TTC549 (cell line): ENCODE measurements at regions not wholly inside any gene's neighbourhood (a gene's known extent, or its start where the extent isn't known, plus 50 kb on each side); places are given as distances from the start of the nearest gene placed in this dataset.
"Not testable (repeated sequence)": the region's sequence is repeated elsewhere in the genome, so short reads cannot be mapped to it uniquely, and the experiment has no call there.

Experiments
- FAIRE-seq: peaks from 2 replicates; lab custom pipeline; 2012; peaks lifted over from hg19 to GRCh38; lab: Jason Lieb, UNC

GRCh38 chr2:192414794-192415193 lies 220.1 kb upstream of the TMEFF2 start:
- FAIRE-seq = no peak

GRCh38 chr2:192413812-192414681 lies 219.3 kb upstream of the TMEFF2 start:
- FAIRE-seq = no peak

- not testable (repeated sequence) for FAIRE-seq
These were observed 218.1 kb upstream of the TMEFF2 start for GRCh38 chr2:192412866-192413265.

- no peak for FAIRE-seq
These were observed 217.7 kb upstream of the TMEFF2 start for GRCh38 chr2:192412394-192412793.

GRCh38 chr2:192411755-192412154 lies 217.0 kb upstream of the TMEFF2 start:
- no peak for FAIRE-seq

- no peak for FAIRE-seq
These were observed 215.6 kb upstream of the TMEFF2 start for GRCh38 chr2:192410319-192410718.

GRCh38 chr2:192407692-192408091 lies 213.0 kb upstream of the TMEFF2 start:
- FAIRE-seq = no peak

GRCh38 chr2:192398236-192398635 lies 203.5 kb upstream of the TMEFF2 start:
- FAIRE-seq = no peak

GRCh38 chr2:192394605-192395004 lies 199.9 kb upstream of the TMEFF2 start:
- no peak for FAIRE-seq

- no peak for FAIRE-seq
These were observed 196.3 kb upstream of the TMEFF2 start for GRCh38 chr2:192391041-192391440.

GRCh38 chr2:192390401-192390800 lies 195.7 kb upstream of the TMEFF2 start:
- FAIRE-seq = no peak

- FAIRE-seq = not testable (repeated sequence)
These were observed 189.5 kb upstream of the TMEFF2 start for GRCh38 chr2:192384191-192384590.

GRCh38 chr2:192381082-192381481 lies 186.3 kb upstream of the TMEFF2 start:
- no peak for FAIRE-seq

GRCh38 chr2:192379736-192380135 lies 185.0 kb upstream of the TMEFF2 start:
- FAIRE-seq = no peak

- no peak for FAIRE-seq
These were observed 182.4 kb upstream of the TMEFF2 start for GRCh38 chr2:192377173-192377572.

GRCh38 chr2:192373754-192374153 lies 179.0 kb upstream of the TMEFF2 start:
- no peak for FAIRE-seq

- FAIRE-seq = no peak
These were observed 178.5 kb upstream of the TMEFF2 start for GRCh38 chr2:192373221-192373620.

GRCh38 chr2:192369969-192370368 lies 175.2 kb upstream of the TMEFF2 start:
- no peak for FAIRE-seq

- no peak for FAIRE-seq
These were observed 162.5 kb upstream of the TMEFF2 start for GRCh38 chr2:192357217-192357616.

GRCh38 chr2:192354512-192355244 lies 159.9 kb upstream of the TMEFF2 start:
- no peak for FAIRE-seq

- no peak for FAIRE-seq
These were observed 152.8 kb upstream of the TMEFF2 start for GRCh38 chr2:192347542-192347941.

GRCh38 chr2:192345287-192345686 lies 150.6 kb upstream of the TMEFF2 start:
- FAIRE-seq = no peak

GRCh38 chr2:192333642-192334041 lies 138.9 kb upstream of the TMEFF2 start:
- FAIRE-seq = no peak

- no peak for FAIRE-seq
These were observed 133.6 kb upstream of the TMEFF2 start for GRCh38 chr2:192328297-192328696.
